ENCODE measurements at regions not wholly inside any gene's neighbourhood (a gene's known extent, or its start where the extent isn't known, plus 50 kb on each side); places are given as distances from the start of the nearest gene placed in this dataset.

DNA sequence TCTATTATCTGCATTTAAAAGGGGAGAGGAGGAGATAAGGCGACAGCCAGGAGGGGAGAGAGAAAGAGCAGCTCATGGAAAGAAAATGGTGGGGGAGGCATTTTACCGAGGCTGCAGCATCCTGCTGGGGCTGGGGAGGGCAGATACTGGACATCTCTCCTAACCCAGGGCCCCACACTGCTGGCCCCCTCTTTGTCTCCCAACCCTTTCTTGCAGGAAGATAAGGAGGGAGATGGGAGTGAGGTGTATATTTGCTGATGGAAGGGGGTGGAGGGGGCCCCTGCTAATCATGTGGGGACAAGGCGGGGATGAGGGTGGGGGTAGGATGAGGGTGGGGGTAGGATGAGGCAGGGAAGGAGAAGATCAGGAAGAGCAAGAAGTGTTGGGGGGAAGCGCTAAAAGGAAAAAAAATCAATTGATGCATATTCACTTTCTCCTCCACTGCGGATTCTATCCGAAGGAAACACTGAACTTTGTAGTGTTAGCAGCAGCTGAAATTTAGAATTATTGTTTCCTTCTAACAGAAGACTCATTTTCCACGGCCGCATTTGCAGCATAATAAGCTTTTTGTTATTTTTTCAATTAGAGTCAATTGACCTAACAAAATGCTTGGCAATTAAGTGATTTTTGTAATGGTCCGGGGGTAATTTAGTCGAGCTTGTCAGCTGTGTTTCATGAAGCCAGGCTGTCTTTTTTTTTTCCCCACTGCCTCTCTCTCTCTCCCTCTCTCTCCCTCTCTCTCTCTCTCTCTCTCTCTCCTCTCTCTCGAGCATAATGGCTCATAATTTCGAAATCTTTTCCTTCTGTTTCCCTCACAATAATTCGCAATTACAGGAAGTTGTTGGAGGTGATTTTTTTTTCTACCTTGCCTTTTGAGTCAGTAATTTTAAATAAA is 1134.6 kb downstream of the BCL11B start:
- TF ChIP-seq POLR2A (IDR thresholded peaks at IDR 0.05) (no peak), POLR2AphosphoS5 (IDR thresholded peaks at IDR 0.05) (no peak)
- TF ChIP-seq, protein P1, sequence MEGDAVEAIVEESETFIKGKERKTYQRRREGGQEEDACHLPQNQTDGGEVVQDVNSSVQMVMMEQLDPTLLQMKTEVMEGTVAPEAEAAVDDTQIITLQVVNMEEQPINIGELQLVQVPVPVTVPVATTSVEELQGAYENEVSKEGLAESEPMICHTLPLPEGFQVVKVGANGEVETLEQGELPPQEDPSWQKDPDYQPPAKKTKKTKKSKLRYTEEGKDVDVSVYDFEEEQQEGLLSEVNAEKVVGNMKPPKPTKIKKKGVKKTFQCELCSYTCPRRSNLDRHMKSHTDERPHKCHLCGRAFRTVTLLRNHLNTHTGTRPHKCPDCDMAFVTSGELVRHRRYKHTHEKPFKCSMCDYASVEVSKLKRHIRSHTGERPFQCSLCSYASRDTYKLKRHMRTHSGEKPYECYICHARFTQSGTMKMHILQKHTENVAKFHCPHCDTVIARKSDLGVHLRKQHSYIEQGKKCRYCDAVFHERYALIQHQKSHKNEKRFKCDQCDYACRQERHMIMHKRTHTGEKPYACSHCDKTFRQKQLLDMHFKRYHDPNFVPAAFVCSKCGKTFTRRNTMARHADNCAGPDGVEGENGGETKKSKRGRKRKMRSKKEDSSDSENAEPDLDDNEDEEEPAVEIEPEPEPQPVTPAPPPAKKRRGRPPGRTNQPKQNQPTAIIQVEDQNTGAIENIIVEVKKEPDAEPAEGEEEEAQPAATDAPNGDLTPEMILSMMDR (IDR thresholded peaks at IDR 0.05): no peak
